Coronary artery (tissue), 2 donors: ENCODE measurements at regions not wholly inside any gene's neighbourhood (a gene's known extent, or its start where the extent isn't known, plus 50 kb on each side); places are given as distances from the start of the nearest gene placed in this dataset.

Source experiments
- DNase-seq: peaks from one replicate; pipeline ENCODE4 v3.0.0-alpha.2; 2017; ENCODE audit warnings: low spot score
- H3K27ac ChIP-seq, 2 donors: fragments of 200-600 bp; sonication (generic); one replicate each; pipeline ENCODE4 v1.5.1; 2016 to 2019
- H3K4me3 ChIP-seq: fragments of 200-600 bp; sonication (generic); 2 replicates; pipeline ENCODE4 v1.5.1; 2016; ENCODE audit warnings: mild to moderate bottlenecking, moderate library complexity
- TF ChIP-seq, protein P1 (sequence below): fragments of 200-600 bp; sonication (generic); IDR thresholded peaks from one replicate; pipeline ENCODE4 v1.5.1; 2019; ENCODE audit warnings: antibody characterized with exemption

DNA sequence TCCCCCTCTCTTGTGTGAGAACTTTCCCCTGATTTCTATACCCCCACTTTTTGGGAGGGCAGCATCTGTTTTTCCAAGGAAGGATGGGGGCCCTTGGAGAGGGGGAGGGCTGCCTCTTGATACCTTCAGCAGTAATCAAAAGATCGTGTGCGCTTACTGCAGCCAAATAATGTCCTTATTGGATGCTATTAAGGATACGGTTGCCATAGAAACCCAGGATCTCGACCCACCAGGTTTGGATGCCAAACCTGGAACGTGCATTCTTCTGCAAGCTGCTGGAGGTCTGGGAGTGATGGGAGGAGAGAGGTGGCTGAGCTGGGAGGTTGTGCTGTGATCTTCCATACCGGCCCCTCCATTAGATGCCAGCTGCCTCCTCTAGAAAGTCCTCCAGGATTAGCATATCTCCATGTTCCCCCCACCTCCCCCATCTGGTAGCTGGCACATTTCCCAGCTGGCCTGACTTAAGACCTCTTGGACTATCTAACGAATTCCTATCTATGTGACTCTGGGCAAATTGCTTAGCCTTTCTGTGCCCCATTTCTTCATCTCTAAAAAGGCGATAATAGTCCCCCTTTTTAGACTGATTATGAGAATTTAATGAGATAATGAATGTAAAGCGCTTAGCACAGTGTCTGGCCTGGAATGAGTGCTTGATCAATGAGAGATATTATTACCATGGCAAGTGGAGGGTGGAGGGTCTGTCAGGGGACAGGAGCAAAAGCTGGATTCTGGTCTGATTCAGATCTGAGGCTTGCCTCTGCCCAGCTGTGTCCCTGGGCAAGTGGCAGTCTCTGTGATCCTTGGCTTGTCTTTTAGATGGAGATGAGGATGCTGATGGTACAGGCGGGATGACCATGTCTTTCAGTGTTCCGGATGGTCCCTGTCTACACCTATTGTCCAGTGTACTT is 78.5 kb upstream of the PCBD1 start:
- no peak for DNase-seq
- H3K4me3 ChIP-seq, result no peak overlapping the region
- no peak overlapping the region for H3K27ac ChIP-seq
- TF ChIP-seq, protein P1, sequence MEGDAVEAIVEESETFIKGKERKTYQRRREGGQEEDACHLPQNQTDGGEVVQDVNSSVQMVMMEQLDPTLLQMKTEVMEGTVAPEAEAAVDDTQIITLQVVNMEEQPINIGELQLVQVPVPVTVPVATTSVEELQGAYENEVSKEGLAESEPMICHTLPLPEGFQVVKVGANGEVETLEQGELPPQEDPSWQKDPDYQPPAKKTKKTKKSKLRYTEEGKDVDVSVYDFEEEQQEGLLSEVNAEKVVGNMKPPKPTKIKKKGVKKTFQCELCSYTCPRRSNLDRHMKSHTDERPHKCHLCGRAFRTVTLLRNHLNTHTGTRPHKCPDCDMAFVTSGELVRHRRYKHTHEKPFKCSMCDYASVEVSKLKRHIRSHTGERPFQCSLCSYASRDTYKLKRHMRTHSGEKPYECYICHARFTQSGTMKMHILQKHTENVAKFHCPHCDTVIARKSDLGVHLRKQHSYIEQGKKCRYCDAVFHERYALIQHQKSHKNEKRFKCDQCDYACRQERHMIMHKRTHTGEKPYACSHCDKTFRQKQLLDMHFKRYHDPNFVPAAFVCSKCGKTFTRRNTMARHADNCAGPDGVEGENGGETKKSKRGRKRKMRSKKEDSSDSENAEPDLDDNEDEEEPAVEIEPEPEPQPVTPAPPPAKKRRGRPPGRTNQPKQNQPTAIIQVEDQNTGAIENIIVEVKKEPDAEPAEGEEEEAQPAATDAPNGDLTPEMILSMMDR, result no peak

DNA sequence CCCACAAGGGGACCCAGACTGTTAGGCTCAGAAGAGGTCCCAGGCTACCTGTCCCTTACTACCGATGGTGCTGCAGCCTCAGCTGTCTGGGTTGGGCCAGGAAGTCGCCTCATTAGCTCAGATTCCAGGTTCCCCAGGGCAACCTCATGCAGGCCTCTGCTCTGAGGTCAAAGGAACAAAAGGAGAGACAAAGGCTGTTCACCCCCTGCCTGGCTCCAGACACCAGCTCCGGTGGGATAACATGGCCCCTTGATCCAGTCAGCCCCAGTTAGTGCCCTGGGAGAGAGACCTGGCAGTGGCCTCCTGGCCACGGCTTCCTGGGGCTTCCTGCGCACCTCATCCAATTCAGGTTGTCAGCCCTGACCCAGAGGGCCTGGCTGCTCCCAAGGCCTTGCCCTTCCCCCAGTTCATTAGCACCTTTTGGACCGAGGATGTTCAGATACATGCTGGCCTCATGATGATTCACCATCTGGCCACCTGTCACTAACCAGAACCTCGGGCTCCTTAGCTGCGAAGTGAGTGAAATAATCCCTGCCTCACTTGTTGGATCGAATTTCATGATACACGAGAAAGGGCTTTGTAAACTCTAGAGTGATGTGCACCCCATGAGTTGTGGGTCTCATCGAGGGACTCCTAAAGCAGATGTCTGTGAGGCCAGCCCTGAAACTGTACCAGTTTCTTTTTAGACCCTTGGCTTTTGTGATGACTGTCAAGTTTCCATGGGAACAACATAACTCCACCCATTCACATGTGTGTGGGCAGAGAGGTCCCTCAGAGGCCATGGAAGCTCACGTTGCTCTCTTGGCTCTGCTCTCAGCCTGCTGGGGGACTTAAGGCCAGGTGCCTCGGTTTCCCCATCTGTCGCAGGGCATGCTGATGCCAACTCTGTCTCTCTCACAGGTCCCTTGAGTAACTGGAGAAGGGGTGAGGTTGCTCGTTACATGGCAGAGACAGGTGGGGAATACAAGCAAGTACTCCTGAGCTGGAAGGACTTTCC is 79.5 kb upstream of the PCBD1 start:
- no peak for DNase-seq
- no peak overlapping the region for H3K27ac ChIP-seq
- H3K4me3 ChIP-seq, result no peak overlapping the region
- TF ChIP-seq, protein P1, result no peak

DNA sequence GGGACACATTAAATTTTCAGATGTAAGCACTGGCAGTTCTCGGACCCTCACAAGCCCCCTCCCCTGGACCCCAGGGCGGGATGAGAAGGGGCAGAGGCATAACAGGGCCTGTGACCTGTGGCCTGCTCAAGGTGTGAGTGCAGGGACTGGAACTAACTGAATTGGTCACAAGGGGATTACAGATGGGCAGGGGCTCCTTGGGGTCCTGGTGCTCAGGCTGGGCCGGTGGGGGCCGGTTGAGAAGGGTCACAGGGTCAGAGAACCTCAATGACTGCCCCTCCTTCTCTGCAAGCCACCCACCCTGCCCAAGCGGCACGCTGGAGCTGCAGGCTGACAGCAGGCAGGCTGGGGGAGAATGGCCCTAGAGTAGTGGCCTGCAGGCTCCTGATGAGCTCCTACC is 80.8 kb upstream of the PCBD1 start:
- Histone ChIP-seq H3K4me3 (no peak overlapping the region), H3K27ac (no peak overlapping the region)
- TF ChIP-seq, protein P1, result no peak
- no peak for DNase-seq

DNA sequence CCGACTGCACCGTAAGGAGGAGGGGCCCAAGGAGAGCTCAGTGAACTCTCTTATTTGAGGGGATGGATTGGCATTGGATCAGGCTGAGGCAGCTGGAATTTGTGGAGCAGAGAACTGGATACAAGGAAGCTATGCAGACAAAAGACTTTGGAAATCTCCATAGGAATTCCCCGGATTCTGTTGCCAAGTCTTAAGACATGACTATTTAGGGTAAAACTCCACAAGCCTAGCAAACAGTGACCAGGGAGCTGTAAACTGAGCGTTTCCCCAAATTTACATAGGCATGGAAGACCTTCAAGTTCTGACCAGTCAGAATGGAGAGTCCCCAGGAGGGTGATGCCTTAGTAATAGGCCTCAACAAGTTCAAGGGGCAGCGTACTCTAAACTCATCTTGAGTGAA is 82.5 kb upstream of the PCBD1 start:
- H3K27ac ChIP-seq, result no peak overlapping the region
- TF ChIP-seq, protein P1, result no peak
- no peak overlapping the region for H3K4me3 ChIP-seq
- DNase-seq, result no peak

DNA sequence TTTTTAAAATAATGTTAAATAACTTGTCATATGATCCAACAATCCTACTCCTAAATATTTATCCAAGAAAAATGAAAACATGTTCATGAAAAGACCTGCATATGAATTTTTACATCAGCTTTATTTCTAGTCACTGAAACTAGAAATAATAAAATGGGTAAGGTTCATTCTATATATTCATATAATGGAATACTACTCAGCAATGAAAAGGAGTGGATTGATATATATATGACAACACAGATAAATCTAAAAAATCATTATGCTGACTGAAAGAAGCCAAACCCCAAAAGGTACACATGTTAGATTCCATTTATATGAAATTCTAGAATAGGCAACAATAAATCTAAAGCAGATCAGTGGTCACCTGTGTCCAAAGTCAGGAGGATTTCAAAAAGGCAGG is 84.9 kb upstream of the PCBD1 start:
- Histone ChIP-seq H3K4me3 (no peak overlapping the region), H3K27ac (no peak overlapping the region)
- TF ChIP-seq, protein P1, result no peak
- DNase-seq, result no peak

DNA sequence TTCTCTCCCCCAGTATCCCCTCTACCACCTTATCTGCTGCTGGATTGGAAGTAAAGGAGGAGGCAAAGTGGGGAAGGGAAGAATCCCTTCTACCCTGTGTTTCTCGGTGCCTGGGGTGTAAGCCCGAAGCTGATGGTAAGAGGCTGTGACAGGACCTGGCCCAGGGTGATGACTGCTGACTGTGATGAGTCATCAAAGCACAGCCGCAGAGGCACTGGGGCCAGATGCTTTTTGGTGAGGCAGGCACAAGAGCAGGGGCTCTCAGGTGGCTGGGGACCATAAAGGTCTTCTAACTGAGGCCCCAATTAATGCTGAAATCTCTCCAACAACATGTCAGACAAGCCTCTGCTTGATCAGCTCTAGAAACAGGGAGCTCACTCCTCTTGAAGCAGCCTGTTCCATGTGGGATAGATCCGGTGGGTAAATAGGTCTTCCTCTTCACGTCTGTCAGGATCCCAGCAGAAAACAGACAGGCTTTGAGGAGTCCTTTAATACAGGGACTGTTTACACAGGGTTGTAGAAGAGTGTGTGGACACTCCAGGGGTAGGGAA is 86.1 kb upstream of the PCBD1 start:
- TF ChIP-seq, protein P1, result no peak
- Histone ChIP-seq H3K4me3 (no peak overlapping the region), H3K27ac (no peak overlapping the region)
- no peak for DNase-seq
